K562 (cell line): ENCODE measurements at regions not wholly inside any gene's neighbourhood (a gene's known extent, or its start where the extent isn't known, plus 50 kb on each side); places are given as distances from the start of the nearest gene placed in this dataset.

Source experiments
- ARHGAP35 ChIP-seq: fragments of 450-650 bp; IDR thresholded peaks from 2 replicates; pipeline ENCODE4 v1.6.1; 2018; ENCODE audit not compliant: partially characterized antibody
- CEBPB ChIP-seq: fragments of 450-650 bp; IDR thresholded peaks from 2 replicates; pipeline ENCODE4 v1.6.1; 2016; ENCODE audit warnings: missing genetic modification characterization, missing compliant biosample characterization
- ESRRA ChIP-seq: fragments of 450-650 bp; IDR thresholded peaks from 2 replicates; pipeline ENCODE4 v1.6.1; 2014; ENCODE audit warnings: low read depth, mild to moderate bottlenecking, moderate library complexity, borderline replicate concordance
- GABPA ChIP-seq: fragments of 200-800 bp; sonication (Bioruptor generic); conservative IDR thresholded peaks from 2 replicates; pipeline ENCODE4 v1.6.1; 2016; ENCODE audit warnings: low read depth, missing genetic modification characterization, missing compliant biosample characterization
- ILK ChIP-seq: fragments of 450-650 bp; IDR thresholded peaks from 2 replicates; pipeline ENCODE4 v1.6.1; 2016; ENCODE audit warnings: missing genetic modification characterization, low read depth, mild to moderate bottlenecking, missing compliant biosample characterization, moderate library complexity, borderline replicate concordance
- JUND ChIP-seq, 2 experiments: IDR thresholded peaks; 2 replicates in 1 of 2; 3 replicates in 1 of 2; pipeline ENCODE4 v1.6.1; 2011; ENCODE audit warnings: borderline replicate concordance in 2 of 2, low read depth in 2 of 2, low read length in 2 of 2, improper control_type of control experiment in 1 of 2, missing biosample characterization in 1 of 2, missing genetic modification characterization in 1 of 2, missing genetic modification reagents in 1 of 2
- KLF13 ChIP-seq: fragments of 450-650 bp; IDR thresholded peaks from 2 replicates; pipeline ENCODE4 v1.6.1; 2016; ENCODE audit warnings: missing genetic modification characterization, low read depth, mild to moderate bottlenecking, missing compliant biosample characterization, moderate library complexity, borderline replicate concordance
- PCBP1 ChIP-seq: fragments of 200-400 bp; formaldehyde crosslinking; IDR thresholded peaks from 2 replicates; pipeline ENCODE4 v1.6.1; 2018; ENCODE audit warnings: mild to moderate bottlenecking, low read depth, low read length; ENCODE audit not compliant: poor library complexity, severe bottlenecking
- POLR2AphosphoS2 ChIP-seq: IDR thresholded peaks from 2 replicates; pipeline ENCODE4 v1.6.1; 2012; ENCODE audit warnings: low read length, improper control_type of control experiment
- POLR2G ChIP-seq: fragments of 200-400 bp; formaldehyde crosslinking; IDR thresholded peaks from 2 replicates; pipeline ENCODE4 v1.6.1; 2017; ENCODE audit warnings: low read depth, mild to moderate bottlenecking, antibody characterized with exemption, low read length, moderate library complexity
- SETDB1 ChIP-seq: IDR thresholded peaks from one replicate; pipeline ENCODE4 v1.6.1; 2012; ENCODE audit warnings: low read length, control low read depth, inconsistent platforms
- SRF ChIP-seq, 2 experiments: fragments of 250-450, 450-650 bp in 1 of 2; sonication (Bioruptor Pico) in 1 of 2; sonication (generic) in 1 of 2; formaldehyde crosslinking; IDR thresholded peaks; 2 replicates each; pipeline versions ENCODE4 v1.5.0 to v1.5.1; 2020 to 2022; ENCODE audit warnings: mild to moderate bottlenecking in 1 of 2, missing genetic modification reagents in 1 of 2
- TCF7 ChIP-seq: sonication (generic); IDR thresholded peaks from 2 replicates; pipeline ENCODE4 v1.6.1; 2016; ENCODE audit warnings: antibody characterized with exemption, borderline replicate concordance
- ZFP1 ChIP-seq: fragments of 450-650 bp; formaldehyde crosslinking; IDR thresholded peaks from 2 replicates; pipeline ENCODE4 v1.4.0; 2020; ENCODE audit warnings: mild to moderate bottlenecking, mixed read lengths
- ZFPM2 ChIP-seq: fragments of 250-450 bp; sonication (Bioruptor Pico); IDR thresholded peaks from 2 replicates; pipeline ENCODE4 v1.5.1; 2022; ENCODE audit warnings: mild to moderate bottlenecking
- ZNF146 ChIP-seq: IDR thresholded peaks from one replicate; pipeline ENCODE4 v1.6.1; 2018; ENCODE audit warnings: missing compliant biosample characterization; ENCODE audit not compliant: unreplicated experiment
- ZNF311 ChIP-seq: fragments of 250-450 bp; sonication (Bioruptor Pico); IDR thresholded peaks from 2 replicates; pipeline ENCODE4 v1.4.0; 2020; ENCODE audit warnings: mild to moderate bottlenecking, moderate library complexity
- ZNF584 ChIP-seq: fragments of 200-800 bp; sonication (Bioruptor generic); IDR thresholded peaks from 2 replicates; pipeline ENCODE4 v1.6.1; 2016; ENCODE audit warnings: low read depth, mild to moderate bottlenecking, missing genetic modification characterization, missing compliant biosample characterization
- ZNF589 ChIP-seq: fragments of 200-800 bp; sonication (Bioruptor generic); IDR thresholded peaks from 2 replicates; pipeline ENCODE4 v1.6.1; 2016; ENCODE audit warnings: low read depth, missing genetic modification characterization, missing compliant biosample characterization
- ZNF707 ChIP-seq: fragments of 250-450 bp; sonication (Bioruptor Pico); conservative IDR thresholded peaks from 2 replicates; pipeline ENCODE4 v1.8.0; 2022; ENCODE audit warnings: inconsistent platforms, mild to moderate bottlenecking, moderate library complexity
- TF ChIP-seq, protein P1 (sequence below): fragments of 200-800 bp; sonication (Bioruptor generic); IDR thresholded peaks from 2 replicates; pipeline ENCODE4 v1.6.1; 2017; ENCODE audit warnings: missing genetic modification characterization, missing compliant biosample characterization
- TF ChIP-seq, protein P2 (sequence below): sonication (generic); formaldehyde crosslinking; IDR thresholded peaks from 2 replicates; pipeline ENCODE4 v1.8.0; 2022; ENCODE audit warnings: missing genetic modification reagents, mild to moderate bottlenecking, borderline replicate concordance
- TF ChIP-seq, protein P3 (sequence below), 2 experiments: fragments of 450-650 bp in 1 of 2; sonication (generic) in 1 of 2; formaldehyde crosslinking in 1 of 2; IDR thresholded peaks in 1 of 2; conservative IDR thresholded peaks in 1 of 2; 2 replicates each; pipeline versions ENCODE4 v1.6.1 to v1.8.1; 2016 to 2023; ENCODE audit warnings: mild to moderate bottlenecking in 2 of 2, moderate library complexity in 2 of 2, inconsistent platforms in 1 of 2, missing genetic modification reagents in 1 of 2

GRCh38 chr2:217223222-217223930 lies 363.5 kb upstream of the TNP1 start (continued):
- TF ChIP-seq ZFPM2 (CRISPR knock-in tag) = no peak
- TF ChIP-seq ZNF146 = no peak
- TF ChIP-seq SRF (CRISPR knock-in tag; IDR thresholded peaks at IDR 0.05) = peak; percentile 79 to 83; a peak in 3 of 4 replicates
- TF ChIP-seq PCBP1 = no peak
- TF ChIP-seq KLF13 (tag) = no peak
- TF ChIP-seq, protein P1, sequence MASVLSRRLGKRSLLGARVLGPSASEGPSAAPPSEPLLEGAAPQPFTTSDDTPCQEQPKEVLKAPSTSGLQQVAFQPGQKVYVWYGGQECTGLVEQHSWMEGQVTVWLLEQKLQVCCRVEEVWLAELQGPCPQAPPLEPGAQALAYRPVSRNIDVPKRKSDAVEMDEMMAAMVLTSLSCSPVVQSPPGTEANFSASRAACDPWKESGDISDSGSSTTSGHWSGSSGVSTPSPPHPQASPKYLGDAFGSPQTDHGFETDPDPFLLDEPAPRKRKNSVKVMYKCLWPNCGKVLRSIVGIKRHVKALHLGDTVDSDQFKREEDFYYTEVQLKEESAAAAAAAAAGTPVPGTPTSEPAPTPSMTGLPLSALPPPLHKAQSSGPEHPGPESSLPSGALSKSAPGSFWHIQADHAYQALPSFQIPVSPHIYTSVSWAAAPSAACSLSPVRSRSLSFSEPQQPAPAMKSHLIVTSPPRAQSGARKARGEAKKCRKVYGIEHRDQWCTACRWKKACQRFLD (CRISPR knock-in tag) = peak; percentile 71; the same call in 1 of the 2 replicates
- TF ChIP-seq, protein P2, sequence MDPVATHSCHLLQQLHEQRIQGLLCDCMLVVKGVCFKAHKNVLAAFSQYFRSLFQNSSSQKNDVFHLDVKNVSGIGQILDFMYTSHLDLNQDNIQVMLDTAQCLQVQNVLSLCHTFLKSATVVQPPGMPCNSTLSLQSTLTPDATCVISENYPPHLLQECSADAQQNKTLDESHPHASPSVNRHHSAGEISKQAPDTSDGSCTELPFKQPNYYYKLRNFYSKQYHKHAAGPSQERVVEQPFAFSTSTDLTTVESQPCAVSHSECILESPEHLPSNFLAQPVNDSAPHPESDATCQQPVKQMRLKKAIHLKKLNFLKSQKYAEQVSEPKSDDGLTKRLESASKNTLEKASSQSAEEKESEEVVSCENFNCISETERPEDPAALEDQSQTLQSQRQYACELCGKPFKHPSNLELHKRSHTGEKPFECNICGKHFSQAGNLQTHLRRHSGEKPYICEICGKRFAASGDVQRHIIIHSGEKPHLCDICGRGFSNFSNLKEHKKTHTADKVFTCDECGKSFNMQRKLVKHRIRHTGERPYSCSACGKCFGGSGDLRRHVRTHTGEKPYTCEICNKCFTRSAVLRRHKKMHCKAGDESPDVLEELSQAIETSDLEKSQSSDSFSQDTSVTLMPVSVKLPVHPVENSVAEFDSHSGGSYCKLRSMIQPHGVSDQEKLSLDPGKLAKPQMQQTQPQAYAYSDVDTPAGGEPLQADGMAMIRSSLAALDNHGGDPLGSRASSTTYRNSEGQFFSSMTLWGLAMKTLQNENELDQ (CRISPR knock-in tag) = no peak
- TF ChIP-seq POLR2G = no peak
- TF ChIP-seq ZNF589 (CRISPR knock-in tag) = peak; percentile 36; the same call in 1 of the 2 replicates
- TF ChIP-seq GABPA = peak; percentile 61; the same call in 1 of the 2 replicates
- no peak for TF ChIP-seq ARHGAP35
- 0 out of 2 replicates have a peak, but pooled peaks have one; percentile 10 for TF ChIP-seq JUND (IDR thresholded peaks at IDR 0.05; ENCODE audit: borderline replicate concordance, low read depth, low read length)
- no peak for TF ChIP-seq JUND (tag; IDR thresholded peaks at IDR 0.05; ENCODE audit: borderline replicate concordance, low read depth, low read length)
- peak; percentile 84 for TF ChIP-seq ZNF584 (CRISPR knock-in tag)
- no peak for TF ChIP-seq TCF7
- TF ChIP-seq ZNF707 (CRISPR knock-in tag) = no peak
- TF ChIP-seq ZNF311 (CRISPR knock-in tag) = no peak
- TF ChIP-seq SETDB1 = no peak
- TF ChIP-seq POLR2AphosphoS2 = no peak
- TF ChIP-seq CEBPB (tag) = peak; percentile 65
- no peak for TF ChIP-seq ZFP1 (CRISPR knock-in tag)
- no peak for TF ChIP-seq ILK (tag)
- TF ChIP-seq, protein P3, sequence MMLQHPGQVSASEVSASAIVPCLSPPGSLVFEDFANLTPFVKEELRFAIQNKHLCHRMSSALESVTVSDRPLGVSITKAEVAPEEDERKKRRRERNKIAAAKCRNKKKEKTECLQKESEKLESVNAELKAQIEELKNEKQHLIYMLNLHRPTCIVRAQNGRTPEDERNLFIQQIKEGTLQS (IDR thresholded peaks at IDR 0.05) = peak; percentile 49; the same call in 1 of the 2 replicates
- TF ChIP-seq, protein P3 (CRISPR knock-in tag; conservative IDR thresholded peaks at IDR 0.05) = no peak
- no peak for TF ChIP-seq ESRRA
